IMR-90 (cell line): ENCODE measurements at regions not wholly inside any gene's neighbourhood (a gene's known extent, or its start where the extent isn't known, plus 50 kb on each side); places are given as distances from the start of the nearest gene placed in this dataset.

Experiments
- ATAC-seq: fragments of 200-7000 bp; cut with Tn5 transposase; 2 replicates; pipeline ENCODE4 v1.9.1; 2020; ENCODE audit warnings: low read depth, mild to moderate bottlenecking, moderate library complexity
- BruUV-seq: library from RNA; stranded (reverse); fragments of 400-500 nt; replicated peaks from 2 replicates; lab custom pipeline; 2021; lab: Mats Ljungman, UMichigan
- CTCF ChIA-PET: fragments of 300-600 bp; formaldehyde crosslinking; extraction: SDS; loops from one replicate; lab custom pipeline; 2021; ENCODE audit warnings: antibody characterized with exemption; lab: Yijun Ruan, JAX
- POLR2A ChIA-PET: fragments of 300-600 bp; sonication (Branson Sonifier 250); formaldehyde crosslinking; loops from one replicate; lab custom pipeline; 2022; ENCODE audit warnings: antibody characterized with exemption; ENCODE audit not compliant: unreplicated experiment; lab: Charles Lee
- DNase-seq: peaks from one replicate; pipeline ENCODE4 v3.0.0; 2013
- H2AFZ ChIP-seq: replicated peaks from 2 replicates; pipeline ENCODE3; 2013; ENCODE audit warnings: low read length, mild to moderate bottlenecking; ENCODE audit not compliant: poor library complexity
- H2AK5ac ChIP-seq: 2 replicates; pipeline ENCODE4 v1.6.1; 2013; ENCODE audit warnings: low read depth, low read length, inconsistent platforms
- H2AK9ac ChIP-seq: replicated peaks from 2 replicates; pipeline ENCODE3; 2013; ENCODE audit warnings: mild to moderate bottlenecking, low read depth, low read length, moderate library complexity; ENCODE audit not compliant: poor library complexity
- H2BK120ac ChIP-seq: 2 replicates; pipeline ENCODE4 v1.6.1; 2013; ENCODE audit warnings: low read depth, low read length, inconsistent platforms
- H2BK15ac ChIP-seq: 3 replicates; pipeline ENCODE4 v1.6.1; 2013; ENCODE audit warnings: low read depth, low read length, inconsistent platforms
- H2BK20ac ChIP-seq: 2 replicates; pipeline ENCODE4 v1.6.1; 2013; ENCODE audit warnings: low read depth, mild to moderate bottlenecking, inconsistent platforms, low read length, moderate library complexity
- H2BK5ac ChIP-seq: 2 replicates; pipeline ENCODE4 v1.6.1; 2013; ENCODE audit warnings: mild to moderate bottlenecking, low read depth, low read length, inconsistent platforms; ENCODE audit not compliant: poor library complexity, severe bottlenecking
- H3K14ac ChIP-seq: replicated peaks from 2 replicates; pipeline ENCODE4 v1.6.1; 2013; ENCODE audit warnings: low read depth, low read length, inconsistent platforms
- H3K18ac ChIP-seq: 2 replicates; pipeline ENCODE4 v1.6.1; 2013; ENCODE audit warnings: low read depth, low read length, control low read depth
- H3K23ac ChIP-seq: 2 replicates; pipeline ENCODE4 v1.6.1; 2013; ENCODE audit warnings: low read depth, low read length, inconsistent platforms
- H3K27ac ChIP-seq: 2 replicates; pipeline ENCODE4 v1.5.1; 2013; ENCODE audit warnings: mild to moderate bottlenecking, control low read depth, low read length; ENCODE audit not compliant: insufficient read depth
- H3K27me3 ChIP-seq: 2 replicates; pipeline ENCODE4 v1.6.1; 2013; ENCODE audit warnings: low read length; ENCODE audit not compliant: control insufficient read depth, insufficient read depth
- H3K36me3 ChIP-seq: 2 replicates; pipeline ENCODE4 v1.6.1; 2013; ENCODE audit warnings: low read length, mixed read lengths; ENCODE audit not compliant: control insufficient read depth, insufficient read depth
- H3K4ac ChIP-seq: 2 replicates; pipeline ENCODE4 v1.6.1; 2013; ENCODE audit warnings: low read depth, low read length, inconsistent platforms
- H3K4me1 ChIP-seq: 2 replicates; pipeline ENCODE4 v1.6.1; 2013; ENCODE audit warnings: low read length, mixed read lengths; ENCODE audit not compliant: control insufficient read depth, insufficient read depth
- H3K4me2 ChIP-seq: 2 replicates; pipeline ENCODE4 v1.6.1; 2013; ENCODE audit warnings: low read depth, mild to moderate bottlenecking, control low read depth, low read length, moderate library complexity
- H3K4me3 ChIP-seq: 2 replicates; pipeline ENCODE4 v1.5.1; 2013; ENCODE audit warnings: low read depth, mild to moderate bottlenecking, control low read depth, low read length, moderate library complexity; ENCODE audit not compliant: insufficient read depth
- H3K56ac ChIP-seq: 2 replicates; pipeline ENCODE4 v1.6.1; 2013; ENCODE audit warnings: low read length, inconsistent platforms; ENCODE audit not compliant: insufficient read depth; ENCODE audit errors: extremely low read depth
- H3K79me1 ChIP-seq, 2 experiments: 2 replicates each; pipeline ENCODE4 v1.6.1; 2013; ENCODE audit warnings: low read length in 2 of 2, inconsistent platforms in 1 of 2, low read depth in 1 of 2
- H3K9ac ChIP-seq: 2 replicates; pipeline ENCODE4 v1.6.1; 2013; ENCODE audit warnings: low read depth, low read length, control low read depth
- H3K9me1 ChIP-seq: 2 replicates; pipeline ENCODE4 v1.6.1; 2013; ENCODE audit warnings: low read length, inconsistent platforms; ENCODE audit not compliant: insufficient read depth
- H3K9me3 ChIP-seq: 2 replicates; pipeline ENCODE4 v1.6.1; 2013; ENCODE audit warnings: low read length; ENCODE audit not compliant: control insufficient read depth, insufficient read depth
- H4K20me1 ChIP-seq: 2 replicates; pipeline ENCODE4 v1.6.1; 2013; ENCODE audit warnings: low read length, inconsistent platforms; ENCODE audit not compliant: insufficient read depth
- H4K5ac ChIP-seq: 2 replicates; pipeline ENCODE4 v1.6.1; 2013; ENCODE audit warnings: mild to moderate bottlenecking, low read depth, low read length, control low read depth
- H4K8ac ChIP-seq, 2 experiments: 2 replicates each; pipeline ENCODE4 v1.6.1; 2013; ENCODE audit warnings: low read depth in 2 of 2, low read length in 2 of 2, control low read depth in 1 of 2, inconsistent platforms in 1 of 2
- H4K91ac ChIP-seq: 2 replicates; pipeline ENCODE4 v1.6.1; 2013; ENCODE audit warnings: low read depth, low read length, inconsistent platforms; ENCODE audit not compliant: insufficient read depth
- MAFK ChIP-seq: IDR thresholded peaks from 2 replicates; pipeline ENCODE4 v1.6.1; 2012; ENCODE audit warnings: low read depth, low read length, improper control_type of control experiment
- MAZ ChIP-seq: IDR thresholded peaks from 2 replicates; pipeline ENCODE4 v1.6.1; 2012; ENCODE audit warnings: low read depth, mild to moderate bottlenecking, low read length, improper control_type of control experiment, moderate library complexity, borderline replicate concordance
- MXI1 ChIP-seq: IDR thresholded peaks from 2 replicates; pipeline ENCODE4 v1.6.1; 2012; ENCODE audit warnings: low read depth, mild to moderate bottlenecking, low read length, moderate library complexity, borderline replicate concordance
- POLR2A ChIP-seq: IDR thresholded peaks from 2 replicates; pipeline ENCODE4 v1.6.1; 2012; ENCODE audit warnings: mild to moderate bottlenecking, low read depth, low read length
- RAD21 ChIP-seq: IDR thresholded peaks from 2 replicates; pipeline ENCODE4 v1.6.1; 2012; ENCODE audit warnings: low read length, improper control_type of control experiment
- RFX5 ChIP-seq: IDR thresholded peaks from 2 replicates; pipeline ENCODE4 v1.8.0; 2012; ENCODE audit warnings: low read depth, mild to moderate bottlenecking, low read length, moderate library complexity
- SMC3 ChIP-seq: fragments of 150-350 bp; IDR thresholded peaks from 2 replicates; pipeline ENCODE4 v1.6.1; 2016; ENCODE audit warnings: low read depth, mild to moderate bottlenecking, antibody characterized with exemption, low read length, moderate library complexity
- WGBS, 2 experiments: methylation state at CpG; one replicate each; pipeline versions ENCODE4 v1.1.5 to v1.1.7; 2013; ENCODE audit warnings: missing lambda C conversion rate in 2 of 2; ENCODE audit not compliant: insufficient read length in 1 of 2; ENCODE audit errors: extremely low coverage in 2 of 2; 5-methylcytosine and 5-hydroxymethylcytosine counted together
- dilution Hi-C: fragments of 300-500 bp; cut with HindIII; formaldehyde crosslinking; loops from one replicate; pipeline ENCODE4 v1.14.3; 2018; ENCODE audit warnings: low sequenced_read_pairs; ENCODE audit not compliant: unreplicated experiment
- in situ Hi-C: fragments of 300-500 bp; cut with MboI; formaldehyde crosslinking; loops from 3 replicates; pipeline ENCODE4 v1.14.3; 2019; ENCODE audit warnings: low sequenced_read_pairs, inconsistent platforms, mixed read lengths
- intact Hi-C: fragments of 100-400 bp; cut with micrococcal nuclease; formaldehyde crosslinking; loops from 2 replicates; pipeline ENCODE4 v1.10.0; 2022
- TF ChIP-seq, protein P1 (sequence below): fragments of 150-350 bp; IDR thresholded peaks from 2 replicates; pipeline ENCODE4 v1.6.1; 2016; ENCODE audit warnings: low read depth, mild to moderate bottlenecking, low read length, moderate library complexity, borderline replicate concordance
- TF ChIP-seq, protein P2 (sequence below): fragments of 150-350 bp; IDR thresholded peaks from 2 replicates; pipeline ENCODE4 v1.6.1; 2017; ENCODE audit warnings: mild to moderate bottlenecking, antibody characterized with exemption, low read length, low read depth

DNA sequence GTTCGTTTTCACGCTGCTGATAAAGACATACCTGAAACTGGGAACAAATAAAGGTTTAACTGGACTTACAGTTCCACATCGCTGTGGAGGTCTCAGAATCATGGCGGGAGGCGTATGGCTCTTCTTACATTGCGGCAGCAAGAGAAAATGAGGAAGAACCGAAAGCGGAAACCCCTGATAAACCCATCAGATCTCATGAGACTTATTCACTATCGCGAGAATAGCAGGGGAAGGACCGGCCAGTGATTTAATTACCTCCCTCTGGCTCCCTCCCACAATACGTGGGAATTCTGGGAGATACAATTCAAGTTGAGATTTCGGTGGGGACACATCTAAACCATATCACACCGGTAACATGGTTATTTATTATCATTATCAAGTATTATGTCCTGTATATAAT is 2204.5 kb downstream of the ARAP2 start:
- 100% methylated on average over 3 of the region's 14 CpGs; no CpG with 5 or more reads in 1 of the 2 experiments for WGBS, 2 experiments
- H4K91ac ChIP-seq = no peak overlapping the region
- H3K9me1 ChIP-seq = no peaks in the 10 kb centered on the region
- no peak for DNase-seq
- H3K14ac ChIP-seq = no peak overlapping the region
- in situ Hi-C loops = no loop called here
- H3K79me1 ChIP-seq = no peaks in the 10 kb centered on the region
- H3K4me3 ChIP-seq = no peak overlapping the region
- no peak overlapping the region for H3K18ac ChIP-seq
- H2AFZ ChIP-seq = no peak overlapping the region
- H3K4me1 ChIP-seq = no peaks in the 10 kb centered on the region
- TF ChIP-seq RFX5 (no peak), POLR2A (no peak), MAZ (no peak), MAFK (no peak), MXI1 (no peak), RAD21 (no peak), SMC3 (no peak)
- TF ChIP-seq, protein P1, sequence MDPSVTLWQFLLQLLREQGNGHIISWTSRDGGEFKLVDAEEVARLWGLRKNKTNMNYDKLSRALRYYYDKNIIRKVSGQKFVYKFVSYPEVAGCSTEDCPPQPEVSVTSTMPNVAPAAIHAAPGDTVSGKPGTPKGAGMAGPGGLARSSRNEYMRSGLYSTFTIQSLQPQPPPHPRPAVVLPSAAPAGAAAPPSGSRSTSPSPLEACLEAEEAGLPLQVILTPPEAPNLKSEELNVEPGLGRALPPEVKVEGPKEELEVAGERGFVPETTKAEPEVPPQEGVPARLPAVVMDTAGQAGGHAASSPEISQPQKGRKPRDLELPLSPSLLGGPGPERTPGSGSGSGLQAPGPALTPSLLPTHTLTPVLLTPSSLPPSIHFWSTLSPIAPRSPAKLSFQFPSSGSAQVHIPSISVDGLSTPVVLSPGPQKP = no peak
- TF ChIP-seq, protein P2, sequence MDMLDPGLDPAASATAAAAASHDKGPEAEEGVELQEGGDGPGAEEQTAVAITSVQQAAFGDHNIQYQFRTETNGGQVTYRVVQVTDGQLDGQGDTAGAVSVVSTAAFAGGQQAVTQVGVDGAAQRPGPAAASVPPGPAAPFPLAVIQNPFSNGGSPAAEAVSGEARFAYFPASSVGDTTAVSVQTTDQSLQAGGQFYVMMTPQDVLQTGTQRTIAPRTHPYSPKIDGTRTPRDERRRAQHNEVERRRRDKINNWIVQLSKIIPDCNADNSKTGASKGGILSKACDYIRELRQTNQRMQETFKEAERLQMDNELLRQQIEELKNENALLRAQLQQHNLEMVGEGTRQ = no peak
- H3K9me3 ChIP-seq = no peaks in the 10 kb centered on the region
- H3K4me2 ChIP-seq = no peak overlapping the region
- no peak overlapping the region for H4K8ac ChIP-seq
- H3K56ac ChIP-seq = no peak overlapping the region
- H2BK5ac ChIP-seq = no peak overlapping the region
- intact Hi-C loops = no loop called here
- no peak for ATAC-seq
- no peak overlapping the region for H3K4ac ChIP-seq
- H4K20me1 ChIP-seq = no peaks in the 10 kb centered on the region
- CTCF ChIA-PET = no interaction called here
- H2AK9ac ChIP-seq = no peak overlapping the region
- H4K5ac ChIP-seq = no peak overlapping the region
- no peak overlapping the region for H3K23ac ChIP-seq
- H3K27ac ChIP-seq = no peak overlapping the region
- no peaks in the 10 kb centered on the region for H3K27me3 ChIP-seq
- dilution Hi-C loops = no loop called here
- H2BK120ac ChIP-seq = no peak overlapping the region
- no peak overlapping the region for H2BK15ac ChIP-seq
- no peak overlapping the region for H2AK5ac ChIP-seq
- no peak overlapping the region for H3K9ac ChIP-seq
- POLR2A ChIA-PET = no interaction called here
- H3K36me3 ChIP-seq = no peaks in the 10 kb centered on the region
- H2BK20ac ChIP-seq = no peak overlapping the region
- no TSS peak for BruUV-seq
